Mucosa of stomach (tissue), 1 donor: ENCODE measurements at regions not wholly inside any gene's neighbourhood (a gene's known extent, or its start where the extent isn't known, plus 50 kb on each side); places are given as distances from the start of the nearest gene placed in this dataset.

Experiments used
- H3K27me3 ChIP-seq: one replicate; pipeline ENCODE4 v1.7.0; 2013; ENCODE audit warnings: mild to moderate bottlenecking, low read length; ENCODE audit not compliant: control insufficient read depth, insufficient read depth
- H3K36me3 ChIP-seq: one replicate; pipeline ENCODE4 v1.7.0; 2013; ENCODE audit warnings: low read length; ENCODE audit not compliant: control insufficient read depth, insufficient read depth
- H3K4me1 ChIP-seq: one replicate; pipeline ENCODE4 v1.7.0; 2013; ENCODE audit warnings: mild to moderate bottlenecking, low read length; ENCODE audit not compliant: control insufficient read depth, insufficient read depth
- H3K4me3 ChIP-seq: one replicate; pipeline ENCODE4 v1.7.0; 2013; ENCODE audit warnings: low read length
- H3K9ac ChIP-seq: one replicate; pipeline ENCODE4 v1.7.0; 2013; ENCODE audit warnings: mild to moderate bottlenecking, low read length, moderate library complexity
- H3K9me3 ChIP-seq: one replicate; pipeline ENCODE4 v1.7.0; 2013; ENCODE audit warnings: mild to moderate bottlenecking, low read length, moderate library complexity; ENCODE audit not compliant: control insufficient read depth
- donor health status: Pancreatic carcinoma.

DNA sequence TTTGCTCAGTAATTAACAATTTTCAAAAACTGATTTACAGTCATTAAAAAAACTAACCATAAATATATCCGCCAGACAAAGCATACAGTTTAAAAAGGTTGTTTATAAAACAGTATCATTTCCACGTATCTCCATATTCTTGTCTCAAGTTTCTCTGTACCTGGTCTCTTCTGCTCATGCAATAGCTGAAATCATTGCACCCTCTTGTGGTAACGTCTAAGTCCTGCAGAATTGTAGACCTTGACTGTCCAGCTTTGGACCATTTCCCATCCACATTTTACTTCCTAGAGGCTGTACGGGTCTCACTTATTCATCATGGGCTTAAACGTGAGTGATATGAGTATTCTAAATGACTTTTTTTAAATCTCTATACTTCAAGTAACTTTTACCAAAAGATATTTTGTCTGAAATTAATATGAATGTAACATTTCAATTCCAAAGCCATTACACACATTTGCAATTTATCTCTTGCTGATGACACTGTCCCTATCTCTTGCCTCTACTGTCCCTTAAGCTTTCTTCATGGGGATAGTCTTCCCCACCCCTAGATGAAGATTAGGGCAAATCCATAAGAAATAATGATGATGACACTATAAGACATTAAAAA is 118.5 kb downstream of the BTC start:
- Histone ChIP-seq H3K4me1 (no peaks in the 10 kb centered on the region), H3K36me3 (no peaks in the 10 kb centered on the region), H3K9ac (no peak overlapping the region), H3K27me3 (no peaks in the 10 kb centered on the region), H3K4me3 (no peak overlapping the region), H3K9me3 (no peaks in the 10 kb centered on the region)

- H3K9ac ChIP-seq, result no peak overlapping the region
- H3K27me3 ChIP-seq, result no peaks in the 10 kb centered on the region
- H3K4me1 ChIP-seq, result peaks cover 6% of the 10 kb centered on the region
- no peak overlapping the region for H3K4me3 ChIP-seq
- no peaks in the 10 kb centered on the region for H3K9me3 ChIP-seq
- no peaks in the 10 kb centered on the region for H3K36me3 ChIP-seq
Measured at GRCh38 chr4:74682567-74683359, 111.6 kb downstream of the BTC start.

GRCh38 chr4:74692972-74693371 is 101.4 kb downstream of the BTC start:
- Histone ChIP-seq H3K4me1 (no peaks in the 10 kb centered on the region), H3K27me3 (no peaks in the 10 kb centered on the region), H3K9ac (no peak overlapping the region), H3K36me3 (no peaks in the 10 kb centered on the region), H3K9me3 (no peaks in the 10 kb centered on the region), H3K4me3 (no peak overlapping the region)
